PC-3 (cell line): ENCODE measurements at regions not wholly inside any gene's neighbourhood (a gene's known extent, or its start where the extent isn't known, plus 50 kb on each side); places are given as distances from the start of the nearest gene placed in this dataset.

ENCODE experiments used
- EZH2phosphoT487 ChIP-seq: fragments of 300-600 bp; sonication (generic); IDR thresholded peaks from 2 replicates; pipeline ENCODE4 v1.6.1; 2018; ENCODE audit warnings: mild to moderate bottlenecking, antibody characterized with exemption, low read length, borderline replicate concordance
- TF ChIP-seq, protein P1 (sequence below): fragments of 300-600 bp; sonication (generic); conservative IDR thresholded peaks from 2 replicates; pipeline ENCODE4 v1.5.1; 2017; ENCODE audit warnings: antibody characterized with exemption, low read depth, mild to moderate bottlenecking, low read length

- TF ChIP-seq, protein P1, sequence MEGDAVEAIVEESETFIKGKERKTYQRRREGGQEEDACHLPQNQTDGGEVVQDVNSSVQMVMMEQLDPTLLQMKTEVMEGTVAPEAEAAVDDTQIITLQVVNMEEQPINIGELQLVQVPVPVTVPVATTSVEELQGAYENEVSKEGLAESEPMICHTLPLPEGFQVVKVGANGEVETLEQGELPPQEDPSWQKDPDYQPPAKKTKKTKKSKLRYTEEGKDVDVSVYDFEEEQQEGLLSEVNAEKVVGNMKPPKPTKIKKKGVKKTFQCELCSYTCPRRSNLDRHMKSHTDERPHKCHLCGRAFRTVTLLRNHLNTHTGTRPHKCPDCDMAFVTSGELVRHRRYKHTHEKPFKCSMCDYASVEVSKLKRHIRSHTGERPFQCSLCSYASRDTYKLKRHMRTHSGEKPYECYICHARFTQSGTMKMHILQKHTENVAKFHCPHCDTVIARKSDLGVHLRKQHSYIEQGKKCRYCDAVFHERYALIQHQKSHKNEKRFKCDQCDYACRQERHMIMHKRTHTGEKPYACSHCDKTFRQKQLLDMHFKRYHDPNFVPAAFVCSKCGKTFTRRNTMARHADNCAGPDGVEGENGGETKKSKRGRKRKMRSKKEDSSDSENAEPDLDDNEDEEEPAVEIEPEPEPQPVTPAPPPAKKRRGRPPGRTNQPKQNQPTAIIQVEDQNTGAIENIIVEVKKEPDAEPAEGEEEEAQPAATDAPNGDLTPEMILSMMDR, result no peak
- no peak for TF ChIP-seq EZH2phosphoT487
These were observed 120.3 kb upstream of the USP9X start for GRCh38 chrX:40964633-40965586.
